WTC11 (cell line): ENCODE measurements at regions not wholly inside any gene's neighbourhood (a gene's known extent, or its start where the extent isn't known, plus 50 kb on each side); places are given as distances from the start of the nearest gene placed in this dataset.

ENCODE experiments used
- ATF3 ChIP-seq: sonication (generic); formaldehyde crosslinking; conservative IDR thresholded peaks from 2 replicates; pipeline ENCODE4 v1.8.1; 2022; ENCODE audit warnings: mild to moderate bottlenecking, missing genetic modification reagents
- CBFB ChIP-seq: sonication (generic); formaldehyde crosslinking; IDR thresholded peaks from 2 replicates; pipeline ENCODE4 v1.8.1; 2022; ENCODE audit warnings: mild to moderate bottlenecking, low read depth, missing genetic modification reagents
- CTCF ChIP-seq: fragments of 200-600 bp; IDR thresholded peaks from 2 replicates; pipeline ENCODE4 v1.8.0; 2022; ENCODE audit warnings: antibody characterized with exemption
- FOXP1 ChIP-seq: sonication (generic); formaldehyde crosslinking; IDR thresholded peaks from 2 replicates; pipeline ENCODE4 v1.8.0; 2022; ENCODE audit warnings: missing genetic modification reagents, mild to moderate bottlenecking, moderate library complexity, borderline replicate concordance
- GRHL2 ChIP-seq: fragments of 250-450 bp; sonication (Bioruptor Pico); IDR thresholded peaks from 2 replicates; pipeline ENCODE4 v1.8.0; 2022; ENCODE audit warnings: mild to moderate bottlenecking, moderate library complexity; ENCODE audit not compliant: insufficient replicate concordance, severe bottlenecking
- HMGA2 ChIP-seq: fragments of 250-450 bp; sonication (Bioruptor Pico); IDR thresholded peaks from 2 replicates; pipeline ENCODE4 v1.4.0; 2021; ENCODE audit warnings: mild to moderate bottlenecking, moderate library complexity
- SMAD3 ChIP-seq: sonication (generic); formaldehyde crosslinking; IDR thresholded peaks from 2 replicates; pipeline ENCODE4 v1.8.0; 2022; ENCODE audit warnings: missing genetic modification reagents, mild to moderate bottlenecking, borderline replicate concordance
- TEAD1 ChIP-seq: sonication (generic); formaldehyde crosslinking; IDR thresholded peaks from 2 replicates; pipeline ENCODE4 v1.8.0; 2022; ENCODE audit warnings: mild to moderate bottlenecking, missing genetic modification reagents
- ZNF219 ChIP-seq: sonication (generic); formaldehyde crosslinking; IDR thresholded peaks from 2 replicates; pipeline ENCODE4 v1.8.0; 2023; ENCODE audit warnings: missing genetic modification reagents, mild to moderate bottlenecking, borderline replicate concordance
- ZNF232 ChIP-seq: sonication (generic); formaldehyde crosslinking; IDR thresholded peaks from 2 replicates; pipeline ENCODE4 v1.8.0; 2022; ENCODE audit warnings: mild to moderate bottlenecking, missing genetic modification reagents
- ZNF512 ChIP-seq: sonication (generic); formaldehyde crosslinking; IDR thresholded peaks from 2 replicates; pipeline ENCODE4 v1.8.1; 2022; ENCODE audit warnings: missing genetic modification reagents, borderline replicate concordance

GRCh38 chr22:27620367-27621154 lies 181.0 kb downstream of the MN1 start:
- TF ChIP-seq CTCF (no peak), FOXP1 (no peak), HMGA2 (CRISPR knock-in tag) (no peak), ZNF219 (no peak), ZNF232 (no peak), TEAD1 (CRISPR knock-in tag) (no peak), ATF3 (no peak), GRHL2 (CRISPR knock-in tag) (no peak), ZNF512 (CRISPR knock-in tag) (no peak), SMAD3 (CRISPR knock-in tag) (no peak), CBFB (no peak)
